HFFc6 (cell line): ENCODE measurements at regions not wholly inside any gene's neighbourhood (a gene's known extent, or its start where the extent isn't known, plus 50 kb on each side); places are given as distances from the start of the nearest gene placed in this dataset.

Source experiments
- DNase-seq: peaks from one replicate; pipeline ENCODE4 v3.0.0-alpha.2; 2018
- H3K27ac Mint-ChIP-seq: 2 replicates; pipeline ENCODE4 v1.8.0; 2020; ENCODE audit warnings: mild to moderate bottlenecking, mixed read lengths
- H3K27me3 Mint-ChIP-seq: 2 replicates; pipeline ENCODE4 v1.8.0; 2021; ENCODE audit warnings: mild to moderate bottlenecking, moderate library complexity, mixed read lengths; ENCODE audit not compliant: insufficient read depth
- H3K36me3 Mint-ChIP-seq: 2 replicates; pipeline ENCODE4 v1.8.0; 2021; ENCODE audit warnings: low read depth, mixed read lengths
- H3K4me1 Mint-ChIP-seq: 2 replicates; pipeline ENCODE4 v1.8.0; 2020; ENCODE audit warnings: low read depth, mixed read lengths
- H3K4me3 Mint-ChIP-seq: 2 replicates; pipeline ENCODE4 v1.8.0; 2020; ENCODE audit warnings: mild to moderate bottlenecking, moderate library complexity, mixed read lengths
- H3K9me3 Mint-ChIP-seq: 2 replicates; pipeline ENCODE4 v1.8.0; 2020; ENCODE audit warnings: mild to moderate bottlenecking, mixed read lengths
- TF ChIP-seq, protein P1 (sequence below): fragments of 200-600 bp; sonication (generic); IDR thresholded peaks from 2 replicates; pipeline ENCODE4 v1.5.0; 2021; ENCODE audit warnings: antibody characterized with exemption, mild to moderate bottlenecking

DNA sequence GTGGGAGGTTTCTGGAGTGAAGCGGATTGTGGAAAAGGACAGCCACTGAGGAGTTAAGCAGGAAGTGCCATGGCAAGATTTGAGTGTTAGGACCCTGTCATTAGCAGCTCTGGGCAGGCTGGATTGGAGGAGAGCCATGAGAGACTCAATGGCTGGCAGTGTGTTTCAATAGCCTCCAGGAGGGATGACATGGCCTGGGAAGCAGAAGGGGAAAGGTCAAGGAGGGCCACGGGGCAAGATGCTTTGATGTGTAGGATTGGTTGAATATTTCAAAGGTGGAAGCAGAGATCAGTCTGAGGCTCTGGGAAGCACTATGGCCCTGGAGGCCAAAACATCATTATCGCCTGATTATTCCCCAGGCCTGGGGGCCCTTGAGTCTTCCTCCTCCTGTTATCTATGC lies 229.0 kb upstream of the HS6ST1 start:
- H3K27me3 Mint-ChIP-seq: peaks cover 10% of the 10 kb centered on the region
- no peak overlapping the region for H3K27ac Mint-ChIP-seq
- no peaks in the 10 kb centered on the region for H3K36me3 Mint-ChIP-seq
- H3K4me3 Mint-ChIP-seq: no peak overlapping the region
- DNase-seq: no peak
- H3K9me3 Mint-ChIP-seq: no peaks in the 10 kb centered on the region
- TF ChIP-seq, protein P1, sequence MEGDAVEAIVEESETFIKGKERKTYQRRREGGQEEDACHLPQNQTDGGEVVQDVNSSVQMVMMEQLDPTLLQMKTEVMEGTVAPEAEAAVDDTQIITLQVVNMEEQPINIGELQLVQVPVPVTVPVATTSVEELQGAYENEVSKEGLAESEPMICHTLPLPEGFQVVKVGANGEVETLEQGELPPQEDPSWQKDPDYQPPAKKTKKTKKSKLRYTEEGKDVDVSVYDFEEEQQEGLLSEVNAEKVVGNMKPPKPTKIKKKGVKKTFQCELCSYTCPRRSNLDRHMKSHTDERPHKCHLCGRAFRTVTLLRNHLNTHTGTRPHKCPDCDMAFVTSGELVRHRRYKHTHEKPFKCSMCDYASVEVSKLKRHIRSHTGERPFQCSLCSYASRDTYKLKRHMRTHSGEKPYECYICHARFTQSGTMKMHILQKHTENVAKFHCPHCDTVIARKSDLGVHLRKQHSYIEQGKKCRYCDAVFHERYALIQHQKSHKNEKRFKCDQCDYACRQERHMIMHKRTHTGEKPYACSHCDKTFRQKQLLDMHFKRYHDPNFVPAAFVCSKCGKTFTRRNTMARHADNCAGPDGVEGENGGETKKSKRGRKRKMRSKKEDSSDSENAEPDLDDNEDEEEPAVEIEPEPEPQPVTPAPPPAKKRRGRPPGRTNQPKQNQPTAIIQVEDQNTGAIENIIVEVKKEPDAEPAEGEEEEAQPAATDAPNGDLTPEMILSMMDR: no peak
- H3K4me1 Mint-ChIP-seq: no peaks in the 10 kb centered on the region; the same call in 1 of the 2 replicates

DNA sequence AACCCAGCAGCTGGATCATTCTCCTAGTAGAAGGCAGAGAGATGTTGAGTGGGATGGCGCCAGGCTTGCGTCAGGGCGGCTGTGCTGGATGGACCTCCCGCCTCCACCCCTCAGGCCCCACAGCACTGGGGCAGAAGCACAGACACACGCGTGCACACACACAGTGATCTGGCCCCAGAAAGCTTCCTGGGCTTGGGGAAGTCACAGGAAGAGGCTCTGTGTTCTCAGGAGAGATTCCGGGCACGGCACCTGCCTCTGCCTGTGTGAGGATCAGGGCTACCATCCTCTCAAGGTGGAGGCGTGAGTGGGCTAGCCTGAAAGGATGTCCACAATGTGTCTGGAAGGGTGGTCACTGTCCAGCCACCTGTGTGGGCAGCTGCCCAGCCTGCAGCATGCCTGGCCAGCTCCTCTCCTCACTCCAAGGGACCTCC lies 229.8 kb upstream of the HS6ST1 start:
- Mint-ChIP-seq H3K36me3 (no peaks in the 10 kb centered on the region), H3K4me3 (no peak overlapping the region), H3K9me3 (no peaks in the 10 kb centered on the region), H3K27ac (no peak overlapping the region), H3K27me3 (peaks cover 5% of the 10 kb centered on the region), H3K4me1 (no peaks in the 10 kb centered on the region; the same call in 1 of the 2 replicates)
- DNase-seq: no peak
- TF ChIP-seq, protein P1: no peak

DNA sequence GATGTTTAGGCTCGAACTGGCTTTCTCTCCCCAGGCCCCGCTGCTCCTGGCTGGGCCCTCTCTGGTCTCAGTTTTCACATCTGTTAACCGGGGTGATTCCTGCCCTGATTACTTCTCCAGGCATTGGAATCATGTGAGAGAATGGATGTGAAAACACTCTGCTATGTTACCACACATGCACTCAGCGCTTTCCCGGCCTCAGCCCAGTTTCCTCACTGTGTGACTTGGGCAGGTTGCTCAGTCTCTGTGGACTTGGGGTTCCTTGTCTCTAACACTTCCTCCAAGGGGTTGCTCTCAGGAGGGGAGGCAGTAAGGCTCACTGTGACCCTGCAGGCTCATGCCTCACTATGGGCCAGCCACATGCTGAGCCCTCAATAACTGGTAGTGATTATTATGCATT lies 230.4 kb upstream of the HS6ST1 start:
- H3K4me1 Mint-ChIP-seq: no peaks in the 10 kb centered on the region; the same call in 1 of the 2 replicates
- no peak overlapping the region for H3K27ac Mint-ChIP-seq
- no peak overlapping the region for H3K4me3 Mint-ChIP-seq
- H3K9me3 Mint-ChIP-seq: no peaks in the 10 kb centered on the region
- H3K36me3 Mint-ChIP-seq: no peaks in the 10 kb centered on the region
- TF ChIP-seq, protein P1: no peak
- peaks cover 5% of the 10 kb centered on the region for H3K27me3 Mint-ChIP-seq
- no peak for DNase-seq

DNA sequence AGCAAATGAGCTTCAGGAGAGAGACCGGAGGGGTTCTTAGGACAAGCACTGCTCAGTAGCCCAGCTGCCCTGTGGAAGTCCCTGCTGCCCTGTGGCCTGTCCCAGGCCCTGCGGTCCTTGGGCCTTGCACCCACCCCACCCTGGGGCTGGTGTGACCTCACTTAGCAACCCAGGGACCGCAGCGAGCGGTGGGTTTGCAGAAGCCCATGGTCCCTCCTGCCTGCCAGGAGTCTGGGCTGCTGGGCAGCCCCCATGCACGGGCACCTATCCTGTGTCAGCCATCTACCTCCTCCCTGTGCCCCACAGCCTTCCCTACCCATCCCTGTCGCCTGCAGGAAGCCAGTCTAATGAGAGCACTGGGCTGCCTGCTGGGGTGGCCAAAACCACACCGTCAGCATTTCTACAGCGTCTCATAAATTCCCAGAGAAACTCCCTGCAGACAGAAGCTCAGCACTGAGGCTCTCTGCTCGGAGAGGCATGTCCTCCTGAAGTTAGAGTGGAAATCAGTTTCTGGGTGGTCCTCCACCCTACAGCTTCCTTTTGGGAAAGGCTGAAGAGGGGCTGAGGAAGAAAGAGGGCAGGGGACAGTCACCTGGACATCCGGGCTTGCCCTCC lies 231.1 kb upstream of the HS6ST1 start:
- Mint-ChIP-seq H3K4me3 (no peak overlapping the region), H3K4me1 (no peaks in the 10 kb centered on the region; the same call in 1 of the 2 replicates), H3K27me3 (peaks cover 5% of the 10 kb centered on the region), H3K27ac (no peak overlapping the region), H3K9me3 (no peaks in the 10 kb centered on the region), H3K36me3 (no peaks in the 10 kb centered on the region)
- DNase-seq: no peak
- TF ChIP-seq, protein P1: no peak

DNA sequence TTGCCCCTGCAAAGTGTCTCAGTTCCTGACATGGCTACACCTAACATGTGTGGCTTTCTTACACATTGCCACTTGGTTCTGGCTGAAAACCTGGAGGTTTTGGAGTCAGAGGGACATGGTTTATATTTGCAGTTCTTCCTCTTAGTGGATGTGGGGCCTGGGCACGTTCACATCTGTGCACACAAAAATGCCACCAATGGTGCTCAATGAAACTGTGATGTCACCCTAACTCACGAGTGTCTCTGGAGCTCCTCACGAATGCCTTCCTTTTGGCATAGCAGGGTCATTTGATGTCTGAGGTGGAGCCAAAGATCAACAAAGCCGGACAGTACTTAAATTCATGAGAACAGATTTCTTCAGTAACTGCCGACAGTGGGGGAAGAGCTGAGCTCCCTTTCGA lies 231.7 kb upstream of the HS6ST1 start:
- H3K4me3 Mint-ChIP-seq: no peak overlapping the region
- no peaks in the 10 kb centered on the region for H3K36me3 Mint-ChIP-seq
- peaks cover 8% of the 10 kb centered on the region for H3K27me3 Mint-ChIP-seq
- no peak overlapping the region for H3K27ac Mint-ChIP-seq
- no peak for DNase-seq
- H3K9me3 Mint-ChIP-seq: no peaks in the 10 kb centered on the region
- no peaks in the 10 kb centered on the region; the same call in 1 of the 2 replicates for H3K4me1 Mint-ChIP-seq
- TF ChIP-seq, protein P1: no peak
